Parathyroid adenoma (tissue), 2 donors: ENCODE measurements at regions not wholly inside any gene's neighbourhood (a gene's known extent, or its start where the extent isn't known, plus 50 kb on each side); places are given as distances from the start of the nearest gene placed in this dataset.

ENCODE experiments used
- H2AFZ ChIP-seq: fragments of 300-600 bp; sonication (generic); one replicate; pipeline ENCODE4 v1.7.0; 2017; ENCODE audit warnings: antibody characterized with exemption, mild to moderate bottlenecking
- H3K27ac ChIP-seq: fragments of 300-600 bp; sonication (generic); one replicate; pipeline ENCODE4 v1.7.0; 2017
- H3K27me3 ChIP-seq: fragments of 300-600 bp; sonication (generic); one replicate; pipeline ENCODE4 v1.7.0; 2017; ENCODE audit warnings: low read length; ENCODE audit not compliant: control insufficient read depth, insufficient read depth
- H3K36me3 ChIP-seq: fragments of 300-600 bp; sonication (generic); one replicate; pipeline ENCODE4 v1.7.0; 2017; ENCODE audit warnings: low read length; ENCODE audit not compliant: control insufficient read depth, insufficient read depth
- H3K4me1 ChIP-seq: fragments of 300-600 bp; sonication (generic); one replicate; pipeline ENCODE4 v1.7.0; 2017; ENCODE audit warnings: control low read depth
- H3K4me2 ChIP-seq: fragments of 300-600 bp; sonication (generic); one replicate; pipeline ENCODE4 v1.7.0; 2017; ENCODE audit warnings: low read length
- H3K4me3 ChIP-seq: fragments of 300-600 bp; sonication (generic); one replicate; pipeline ENCODE4 v1.7.0; 2017; ENCODE audit warnings: low read depth, low read length
- H3K79me2 ChIP-seq: fragments of 300-600 bp; sonication (generic); one replicate; pipeline ENCODE4 v1.7.0; 2017; ENCODE audit warnings: control low read depth
- H3K9ac ChIP-seq: fragments of 300-600 bp; sonication (generic); one replicate; pipeline ENCODE4 v1.7.0; 2017; ENCODE audit warnings: mild to moderate bottlenecking
- H3K9me3 ChIP-seq: fragments of 300-600 bp; sonication (generic); one replicate; pipeline ENCODE4 v1.7.0; 2017; ENCODE audit warnings: low read length; ENCODE audit not compliant: control insufficient read depth
- TF ChIP-seq, protein P1 (sequence below): fragments of 300-600 bp; sonication (generic); IDR thresholded peaks from one replicate; pipeline ENCODE4 v1.7.0; 2017; ENCODE audit warnings: antibody characterized with exemption, mild to moderate bottlenecking
- donor health status: primary hyperparathyroidism.

- no peak overlapping the region for H3K4me3 ChIP-seq
These were observed 317.5 kb upstream of the TRIB2 start for GRCh38 chr2:12399240-12399639.

DNA sequence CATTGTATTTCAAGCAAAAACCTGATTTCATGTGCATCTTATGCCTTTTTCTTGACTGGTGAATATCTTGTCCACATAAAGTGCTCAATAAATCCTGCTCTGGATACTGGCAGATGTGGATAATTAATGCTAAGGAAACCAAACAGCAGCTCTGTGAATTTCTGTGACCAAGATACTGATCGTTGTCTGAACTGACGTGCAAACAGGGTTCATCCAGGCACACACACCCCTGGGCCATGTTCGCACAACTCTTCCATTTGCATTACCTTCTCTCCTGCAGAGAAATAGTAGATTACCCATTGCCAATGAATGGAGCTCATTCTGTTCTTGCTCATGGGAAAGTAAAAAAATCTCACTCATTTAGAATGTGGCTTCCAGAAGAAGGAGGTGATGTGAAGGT lies 316.2 kb upstream of the TRIB2 start:
- H3K4me1 ChIP-seq, result no peaks in the 10 kb centered on the region
- H3K27ac ChIP-seq, result no peak overlapping the region
- no peaks in the 10 kb centered on the region for H3K9me3 ChIP-seq
- no peaks in the 10 kb centered on the region for H3K36me3 ChIP-seq
- no peak overlapping the region for H3K4me2 ChIP-seq
- TF ChIP-seq, protein P1, sequence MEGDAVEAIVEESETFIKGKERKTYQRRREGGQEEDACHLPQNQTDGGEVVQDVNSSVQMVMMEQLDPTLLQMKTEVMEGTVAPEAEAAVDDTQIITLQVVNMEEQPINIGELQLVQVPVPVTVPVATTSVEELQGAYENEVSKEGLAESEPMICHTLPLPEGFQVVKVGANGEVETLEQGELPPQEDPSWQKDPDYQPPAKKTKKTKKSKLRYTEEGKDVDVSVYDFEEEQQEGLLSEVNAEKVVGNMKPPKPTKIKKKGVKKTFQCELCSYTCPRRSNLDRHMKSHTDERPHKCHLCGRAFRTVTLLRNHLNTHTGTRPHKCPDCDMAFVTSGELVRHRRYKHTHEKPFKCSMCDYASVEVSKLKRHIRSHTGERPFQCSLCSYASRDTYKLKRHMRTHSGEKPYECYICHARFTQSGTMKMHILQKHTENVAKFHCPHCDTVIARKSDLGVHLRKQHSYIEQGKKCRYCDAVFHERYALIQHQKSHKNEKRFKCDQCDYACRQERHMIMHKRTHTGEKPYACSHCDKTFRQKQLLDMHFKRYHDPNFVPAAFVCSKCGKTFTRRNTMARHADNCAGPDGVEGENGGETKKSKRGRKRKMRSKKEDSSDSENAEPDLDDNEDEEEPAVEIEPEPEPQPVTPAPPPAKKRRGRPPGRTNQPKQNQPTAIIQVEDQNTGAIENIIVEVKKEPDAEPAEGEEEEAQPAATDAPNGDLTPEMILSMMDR, result no peak
- no peaks in the 10 kb centered on the region for H3K27me3 ChIP-seq
- no peak overlapping the region for H3K9ac ChIP-seq
- no peaks in the 10 kb centered on the region for H3K79me2 ChIP-seq
- no peak overlapping the region for H3K4me3 ChIP-seq
- no peak overlapping the region for H2AFZ ChIP-seq

More at GRCh38 chr2:12399240-12399639, 317.5 kb upstream of the TRIB2 start:
- Histone ChIP-seq H3K27me3 (no peaks in the 10 kb centered on the region), H3K4me1 (no peaks in the 10 kb centered on the region), H2AFZ (peak overlapping the region; percentile 30), H3K36me3 (no peaks in the 10 kb centered on the region), H3K27ac (no peak overlapping the region), H3K79me2 (no peaks in the 10 kb centered on the region), H3K4me2 (peak overlapping the region; percentile 18), H3K9me3 (no peaks in the 10 kb centered on the region), H3K9ac (no peak overlapping the region)
- TF ChIP-seq, protein P1, result no peak

GRCh38 chr2:12402440-12403139 lies 314.1 kb upstream of the TRIB2 start:
- Histone ChIP-seq H2AFZ (no peak overlapping the region), H3K9me3 (no peaks in the 10 kb centered on the region), H3K27me3 (no peaks in the 10 kb centered on the region), H3K9ac (no peak overlapping the region), H3K4me2 (no peak overlapping the region), H3K27ac (no peak overlapping the region), H3K4me3 (no peak overlapping the region), H3K4me1 (no peaks in the 10 kb centered on the region), H3K36me3 (no peaks in the 10 kb centered on the region), H3K79me2 (no peaks in the 10 kb centered on the region)
- TF ChIP-seq, protein P1, result no peak

DNA sequence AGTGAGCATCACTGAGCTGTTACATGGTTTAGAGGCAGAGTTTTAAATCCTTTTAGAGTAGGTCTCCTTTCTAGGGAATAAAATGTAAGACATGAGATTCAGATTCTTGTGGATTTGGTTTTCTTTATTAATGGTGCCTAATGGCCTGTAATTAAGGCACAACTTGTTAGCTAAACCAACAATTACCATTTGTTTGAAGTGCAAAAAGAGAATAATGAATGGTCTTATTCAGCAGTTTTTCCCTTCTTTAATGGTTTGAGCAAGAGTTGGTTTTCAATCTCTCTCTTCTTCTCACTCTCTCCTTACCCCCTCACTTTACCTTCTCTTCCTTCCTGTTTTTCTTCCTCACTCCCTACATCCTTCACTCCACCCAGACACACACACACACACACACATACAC lies 312.2 kb upstream of the TRIB2 start:
- Histone ChIP-seq H3K4me3 (no peak overlapping the region), H3K9ac (no peak overlapping the region), H2AFZ (no peak overlapping the region), H3K4me1 (no peaks in the 10 kb centered on the region), H3K36me3 (no peaks in the 10 kb centered on the region), H3K79me2 (no peaks in the 10 kb centered on the region), H3K27me3 (no peaks in the 10 kb centered on the region), H3K9me3 (no peaks in the 10 kb centered on the region), H3K4me2 (no peak overlapping the region), H3K27ac (no peak overlapping the region)
- TF ChIP-seq, protein P1, result no peak

GRCh38 chr2:12407160-12407559 lies 309.6 kb upstream of the TRIB2 start:
- Histone ChIP-seq H3K4me3 (no peak overlapping the region), H3K4me2 (no peak overlapping the region), H3K79me2 (no peaks in the 10 kb centered on the region), H3K27me3 (no peaks in the 10 kb centered on the region), H3K27ac (no peak overlapping the region), H3K36me3 (no peaks in the 10 kb centered on the region), H3K9ac (no peak overlapping the region), H3K4me1 (no peaks in the 10 kb centered on the region), H3K9me3 (no peaks in the 10 kb centered on the region), H2AFZ (no peak overlapping the region)
- TF ChIP-seq, protein P1, result no peak
